PC-3 (cell line): ENCODE measurements at regions not wholly inside any gene's neighbourhood (a gene's known extent, or its start where the extent isn't known, plus 50 kb on each side); places are given as distances from the start of the nearest gene placed in this dataset.

Experiments used
- EZH2 ChIP-seq: fragments of 300-600 bp; sonication (generic); IDR thresholded peaks from one replicate; pipeline ENCODE4 v1.6.1; 2017; ENCODE audit warnings: antibody characterized with exemption, mild to moderate bottlenecking, low read length; ENCODE audit not compliant: unreplicated experiment
- EZH2phosphoT487 ChIP-seq: fragments of 300-600 bp; sonication (generic); IDR thresholded peaks from 2 replicates; pipeline ENCODE4 v1.6.1; 2018; ENCODE audit warnings: mild to moderate bottlenecking, antibody characterized with exemption, low read length, borderline replicate concordance
- TF ChIP-seq, protein P1 (sequence below): fragments of 300-600 bp; sonication (generic); conservative IDR thresholded peaks from 2 replicates; pipeline ENCODE4 v1.5.1; 2017; ENCODE audit warnings: antibody characterized with exemption, low read depth, mild to moderate bottlenecking, low read length

DNA sequence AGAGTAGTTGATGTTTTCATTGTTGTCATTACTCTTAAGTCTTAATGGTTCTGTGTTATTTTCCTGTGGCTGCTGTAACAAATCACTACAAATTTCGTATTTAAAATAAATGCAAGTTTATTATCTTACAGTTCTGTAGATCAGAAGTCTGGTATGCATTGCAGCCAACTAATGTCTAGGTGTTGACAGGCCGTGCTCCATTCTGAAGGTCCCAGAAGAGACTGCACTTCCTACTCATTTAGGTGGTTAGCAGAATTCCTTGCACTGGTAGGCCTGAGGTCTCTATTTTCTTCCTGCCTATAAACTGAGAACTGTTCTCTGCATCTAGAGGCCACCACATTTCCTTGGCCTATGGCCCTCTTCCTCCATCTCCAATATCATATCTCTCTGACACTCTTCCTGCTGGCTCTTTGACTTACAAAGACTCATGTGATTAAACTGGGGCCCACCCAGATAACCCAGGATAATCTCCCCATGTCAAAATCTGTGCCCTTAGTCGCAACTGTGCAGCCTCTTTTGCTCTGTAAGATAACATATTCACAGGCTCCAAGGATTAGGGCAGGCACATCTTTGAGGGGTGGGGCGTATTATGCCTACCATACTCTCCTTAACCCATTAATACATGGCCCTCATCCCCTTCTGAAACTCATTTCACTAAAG is 468.4 kb downstream of the FOXO1 start:
- TF ChIP-seq EZH2 (no peak), EZH2phosphoT487 (no peak)
- TF ChIP-seq, protein P1, sequence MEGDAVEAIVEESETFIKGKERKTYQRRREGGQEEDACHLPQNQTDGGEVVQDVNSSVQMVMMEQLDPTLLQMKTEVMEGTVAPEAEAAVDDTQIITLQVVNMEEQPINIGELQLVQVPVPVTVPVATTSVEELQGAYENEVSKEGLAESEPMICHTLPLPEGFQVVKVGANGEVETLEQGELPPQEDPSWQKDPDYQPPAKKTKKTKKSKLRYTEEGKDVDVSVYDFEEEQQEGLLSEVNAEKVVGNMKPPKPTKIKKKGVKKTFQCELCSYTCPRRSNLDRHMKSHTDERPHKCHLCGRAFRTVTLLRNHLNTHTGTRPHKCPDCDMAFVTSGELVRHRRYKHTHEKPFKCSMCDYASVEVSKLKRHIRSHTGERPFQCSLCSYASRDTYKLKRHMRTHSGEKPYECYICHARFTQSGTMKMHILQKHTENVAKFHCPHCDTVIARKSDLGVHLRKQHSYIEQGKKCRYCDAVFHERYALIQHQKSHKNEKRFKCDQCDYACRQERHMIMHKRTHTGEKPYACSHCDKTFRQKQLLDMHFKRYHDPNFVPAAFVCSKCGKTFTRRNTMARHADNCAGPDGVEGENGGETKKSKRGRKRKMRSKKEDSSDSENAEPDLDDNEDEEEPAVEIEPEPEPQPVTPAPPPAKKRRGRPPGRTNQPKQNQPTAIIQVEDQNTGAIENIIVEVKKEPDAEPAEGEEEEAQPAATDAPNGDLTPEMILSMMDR, result no peak
